Stimulated activated CD8-positive, alpha-beta memory T cell treated with anti-CD3 and anti-CD28 coated beads, Interleukin-7, amount 100 ng/mL, for 1 hour (primary cell): ENCODE measurements at regions not wholly inside any gene's neighbourhood (a gene's known extent, or its start where the extent isn't known, plus 50 kb on each side); places are given as distances from the start of the nearest gene placed in this dataset.

ENCODE experiments used
- DNase-seq, 2 donors: peaks; one replicate each; pipeline ENCODE4 v3.0.0-alpha.2; 2020; ENCODE audit warnings: low read depth in 2 of 2

DNA sequence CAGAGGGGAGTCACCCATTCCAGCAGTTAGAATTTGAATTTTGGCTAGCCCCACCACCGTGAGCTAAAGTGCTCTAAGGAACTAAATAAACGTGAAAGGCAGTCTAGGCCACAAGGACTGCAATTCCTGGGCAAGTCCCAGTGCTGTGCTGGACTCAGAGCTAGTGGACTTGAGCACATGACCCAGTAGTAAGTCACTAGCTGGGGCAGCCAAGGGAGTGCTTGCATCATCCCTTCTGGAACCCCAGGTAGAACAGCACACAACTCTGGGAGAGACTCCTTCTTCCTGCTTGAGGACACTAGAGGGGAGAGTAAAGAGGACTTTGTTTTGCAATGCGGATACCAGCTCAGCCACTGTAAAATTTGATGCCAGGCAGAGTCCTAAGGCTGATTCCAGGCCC is 672.2 kb downstream of the CPS1 start:
- DNase-seq = no peak

DNA sequence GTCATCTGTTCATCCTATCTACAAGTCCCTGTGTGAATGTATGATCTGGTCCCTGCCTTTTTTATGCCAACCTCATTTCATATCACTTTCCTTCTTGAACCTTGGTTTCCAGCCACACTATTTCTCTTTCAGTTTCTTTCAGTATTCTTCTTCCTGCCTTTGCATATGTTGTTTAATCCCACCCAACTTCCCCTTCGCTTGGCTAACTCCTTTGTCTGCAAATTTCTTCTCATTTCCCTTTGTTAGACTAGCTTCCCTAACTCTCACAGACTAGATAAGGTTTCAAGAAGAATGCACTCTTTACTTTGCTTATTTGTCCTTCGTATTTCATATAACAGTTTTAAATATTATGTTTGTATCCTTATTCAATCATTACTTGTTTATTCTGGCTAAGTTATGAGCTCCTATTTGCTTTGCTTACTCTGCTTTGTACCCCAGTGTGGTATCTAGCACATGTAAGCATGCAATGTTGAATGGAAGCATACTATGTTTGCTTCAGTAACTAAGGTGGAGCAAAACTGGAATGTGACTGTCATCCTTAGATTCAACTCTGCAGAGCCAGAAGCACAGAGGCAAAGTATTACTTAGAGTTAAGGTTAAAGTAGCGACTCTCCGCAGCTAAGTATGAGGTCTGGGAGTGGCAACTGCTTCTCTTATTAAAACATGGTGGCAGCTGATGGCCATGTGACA is 681.3 kb downstream of the CPS1 start:
- DNase-seq = no peak

- DNase-seq = no peak
These were observed 685.5 kb downstream of the CPS1 start for GRCh38 chr2:211241891-211242290.

GRCh38 chr2:211247751-211248150 is 691.4 kb downstream of the CPS1 start:
- no peak for DNase-seq

- DNase-seq = no peak
These were observed 692.4 kb downstream of the CPS1 start for GRCh38 chr2:211248841-211249240.

- DNase-seq = no peak
These were observed 694.6 kb downstream of the CPS1 start for GRCh38 chr2:211251016-211251415.

GRCh38 chr2:211258646-211259335 is 702.4 kb downstream of the CPS1 start:
- no peak for DNase-seq

- DNase-seq = no peak
These were observed 703.6 kb downstream of the CPS1 start for GRCh38 chr2:211259831-211260476.

GRCh38 chr2:211270257-211270656 is 713.9 kb downstream of the CPS1 start:
- no peak for DNase-seq

DNA sequence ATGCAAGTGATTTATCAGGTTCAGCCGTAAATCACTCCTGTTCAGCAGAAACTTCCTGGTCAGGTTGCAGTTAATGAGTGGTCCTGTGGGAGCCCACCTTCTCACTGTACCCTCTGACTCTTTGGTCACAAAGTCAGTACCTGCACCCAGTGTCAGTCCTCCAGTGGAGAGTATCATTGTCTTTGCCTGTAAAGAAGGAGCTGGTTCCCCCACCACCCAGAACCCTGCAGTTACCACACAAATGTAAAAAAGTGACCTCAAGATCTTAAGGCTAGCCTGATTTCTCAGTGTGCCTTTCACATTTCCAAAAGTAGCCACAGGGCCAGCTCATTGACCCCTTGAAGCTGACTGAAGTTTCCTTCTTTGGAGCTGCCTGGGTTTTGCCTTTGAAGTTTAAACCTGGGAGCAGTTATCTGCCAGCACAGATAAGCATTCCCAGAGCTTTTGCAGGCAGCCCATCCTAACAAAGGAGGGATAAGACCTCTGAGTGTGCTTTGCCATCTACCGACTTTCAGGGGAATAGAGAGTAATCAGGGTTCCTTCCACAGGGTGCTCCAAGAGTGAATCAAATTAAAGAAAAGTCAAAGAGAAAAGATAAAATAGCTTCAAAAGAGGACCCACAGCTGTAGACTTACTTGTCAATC is 725.2 kb downstream of the CPS1 start:
- DNase-seq = no peak

GRCh38 chr2:211302676-211303075 is 746.3 kb downstream of the CPS1 start:
- DNase-seq = no peak

GRCh38 chr2:211306929-211307328 is 750.5 kb downstream of the CPS1 start:
- no peak for DNase-seq
